ENCODE measurements at regions not wholly inside any gene's neighbourhood (a gene's known extent, or its start where the extent isn't known, plus 50 kb on each side); places are given as distances from the start of the nearest gene placed in this dataset.

DNA sequence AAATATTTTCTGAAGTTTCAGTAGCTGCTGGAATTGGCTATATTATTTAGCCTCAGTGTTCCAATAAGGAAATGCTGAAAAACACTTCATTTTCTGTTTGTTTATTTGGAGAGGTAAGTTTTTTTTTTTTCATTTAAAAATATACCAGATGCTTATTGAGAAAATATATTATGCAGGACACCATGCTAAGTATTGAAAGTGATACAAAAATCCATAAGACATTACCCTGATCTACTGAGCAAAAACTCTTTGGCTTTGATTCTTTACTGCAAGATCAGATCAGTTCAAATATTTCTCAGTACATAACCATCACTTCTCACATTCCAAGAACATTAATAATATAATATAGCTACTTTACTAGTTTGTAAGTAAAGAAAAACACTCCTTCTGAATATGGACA, 123.4 kb upstream of the PACRGL start:
- no peaks in the 10 kb centered on the region for H3K36me3 Mint-ChIP-seq (ENCODE audit: low read depth)
- H3K27ac Mint-ChIP-seq = no peak overlapping the region
- H3K4me1 Mint-ChIP-seq (ENCODE audit: low read depth) = no peaks in the 10 kb centered on the region
- no peak overlapping the region for H3K4me3 Mint-ChIP-seq
- no peaks in the 10 kb centered on the region for H3K9me3 Mint-ChIP-seq
- H3K27me3 Mint-ChIP-seq (ENCODE audit: low read depth) = no peaks in the 10 kb centered on the region

DNA sequence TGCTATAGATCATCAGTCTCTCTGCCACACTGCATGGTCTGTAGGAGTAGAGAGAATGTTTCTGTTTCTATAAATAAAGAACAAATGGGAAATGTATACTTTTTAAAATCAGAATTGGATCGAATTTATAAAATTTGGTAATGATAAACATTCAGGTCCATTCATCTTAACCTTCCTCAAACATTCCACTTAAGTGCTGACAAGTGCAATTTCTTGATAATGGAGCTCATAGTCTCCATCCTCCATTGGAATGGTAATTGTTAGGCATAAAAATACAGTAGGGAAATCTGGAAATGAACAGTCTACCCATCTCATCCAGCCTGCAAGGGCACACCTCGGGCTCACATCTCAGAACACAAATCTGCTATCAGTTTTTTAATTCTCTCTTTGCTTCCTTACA, 122.6 kb upstream of the PACRGL start:
- no peaks in the 10 kb centered on the region for H3K9me3 Mint-ChIP-seq
- no peak overlapping the region for H3K27ac Mint-ChIP-seq
- no peaks in the 10 kb centered on the region for H3K36me3 Mint-ChIP-seq (ENCODE audit: low read depth)

DNA sequence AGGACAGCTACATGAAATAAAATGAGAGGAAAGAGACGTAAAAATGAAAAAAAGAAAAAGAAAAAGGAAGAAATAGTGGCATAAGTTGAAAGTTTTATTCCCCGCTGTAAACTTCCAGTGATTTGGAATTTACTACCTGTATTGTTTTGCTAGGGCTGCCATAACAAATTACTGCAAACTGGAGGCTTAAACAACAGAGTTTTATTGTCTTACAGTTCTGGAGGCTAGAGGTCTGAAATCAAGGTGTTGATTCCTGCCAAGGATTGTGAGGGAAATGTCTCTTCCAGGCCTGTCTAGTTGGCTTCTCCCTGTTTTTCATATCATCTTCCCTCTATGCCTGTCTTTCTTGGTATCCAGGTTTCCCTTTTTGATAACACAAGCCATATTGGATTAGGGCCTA, 119.4 kb upstream of the PACRGL start:
- H3K27ac Mint-ChIP-seq = no peak overlapping the region
- no peaks in the 10 kb centered on the region for H3K36me3 Mint-ChIP-seq (ENCODE audit: low read depth)
- H3K4me1 Mint-ChIP-seq (ENCODE audit: low read depth) = no peaks in the 10 kb centered on the region
- no peak overlapping the region for H3K4me3 Mint-ChIP-seq
- H3K9me3 Mint-ChIP-seq = no peaks in the 10 kb centered on the region
- no peaks in the 10 kb centered on the region for H3K27me3 Mint-ChIP-seq (ENCODE audit: low read depth)

More for the DNA sequence above, 122.6 kb upstream of the PACRGL start:
- Mint-ChIP-seq H3K27me3 (ENCODE audit: low read depth) (no peaks in the 10 kb centered on the region), H3K4me1 (ENCODE audit: low read depth) (no peaks in the 10 kb centered on the region), H3K4me3 (no peak overlapping the region)

DNA sequence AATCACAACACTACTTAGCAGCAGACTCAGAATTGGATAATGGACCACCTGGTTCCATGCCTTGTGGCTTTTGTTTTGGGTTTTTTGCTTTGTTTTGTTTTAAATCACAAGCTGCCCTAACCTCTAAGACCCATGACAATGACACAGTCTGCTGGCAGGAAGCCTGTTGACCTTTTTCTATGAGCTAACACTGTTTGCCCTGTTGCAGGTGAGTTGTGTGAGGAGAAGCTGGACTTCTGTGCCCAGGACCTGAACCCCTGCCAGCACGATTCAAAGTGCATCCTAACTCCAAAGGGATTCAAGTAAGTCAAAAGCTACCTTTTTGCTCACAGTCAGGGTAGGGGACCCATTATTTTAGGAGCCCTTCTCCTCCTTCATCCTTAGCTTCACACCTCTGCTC, 110.8 kb upstream of the PACRGL start:
- Mint-ChIP-seq H3K27me3 (ENCODE audit: low read depth) (no peaks in the 10 kb centered on the region), H3K27ac (no peak overlapping the region), H3K9me3 (no peaks in the 10 kb centered on the region), H3K4me3 (no peak overlapping the region), H3K4me1 (ENCODE audit: low read depth) (no peaks in the 10 kb centered on the region), H3K36me3 (ENCODE audit: low read depth) (no peaks in the 10 kb centered on the region)

DNA sequence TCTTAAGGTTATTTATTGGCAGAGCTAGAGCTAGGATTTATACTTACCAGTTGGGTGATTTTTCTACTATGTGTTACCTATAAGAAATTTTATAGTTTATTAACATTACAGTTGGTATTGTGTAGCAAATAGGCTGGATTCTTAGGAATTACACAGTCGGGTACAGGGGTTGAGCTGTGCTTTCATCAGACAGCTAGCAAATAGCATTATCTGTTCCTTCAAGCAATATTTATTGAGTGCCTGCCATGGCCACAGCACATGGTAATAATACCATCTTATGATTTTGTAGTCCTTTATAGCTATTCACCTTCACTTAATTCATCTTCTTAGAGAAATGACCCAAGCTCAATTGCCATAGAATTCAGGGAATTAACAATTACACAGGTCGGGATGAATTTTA, 109.4 kb upstream of the PACRGL start:
- no peaks in the 10 kb centered on the region for H3K9me3 Mint-ChIP-seq
- H3K4me3 Mint-ChIP-seq = no peak overlapping the region
- H3K36me3 Mint-ChIP-seq (ENCODE audit: low read depth) = no peaks in the 10 kb centered on the region
- H3K4me1 Mint-ChIP-seq (ENCODE audit: low read depth) = no peaks in the 10 kb centered on the region
- no peaks in the 10 kb centered on the region for H3K27me3 Mint-ChIP-seq (ENCODE audit: low read depth)
- H3K27ac Mint-ChIP-seq = no peak overlapping the region

DNA sequence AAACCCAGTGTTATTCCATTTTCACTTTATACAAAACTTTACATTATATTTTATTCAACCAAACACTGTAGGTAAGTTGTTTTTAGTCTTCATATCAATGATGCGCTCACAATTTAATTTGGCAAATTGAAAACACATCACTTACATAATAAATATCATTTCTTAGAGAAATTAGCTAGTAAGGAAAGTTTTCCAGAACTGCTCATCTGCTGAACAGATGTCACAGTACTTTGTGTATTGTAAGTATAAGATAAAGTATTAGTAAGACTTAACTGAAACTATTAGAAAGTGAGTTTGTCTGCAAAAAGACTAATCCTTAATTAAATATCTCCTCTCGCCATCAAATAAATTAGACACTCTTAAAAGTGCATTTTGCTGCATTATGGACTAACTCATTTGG, 108.7 kb upstream of the PACRGL start:
- Mint-ChIP-seq H3K36me3 (ENCODE audit: low read depth) (no peaks in the 10 kb centered on the region), H3K4me1 (ENCODE audit: low read depth) (no peaks in the 10 kb centered on the region), H3K27ac (no peak overlapping the region), H3K9me3 (no peaks in the 10 kb centered on the region), H3K4me3 (no peak overlapping the region), H3K27me3 (ENCODE audit: low read depth) (no peaks in the 10 kb centered on the region)

DNA sequence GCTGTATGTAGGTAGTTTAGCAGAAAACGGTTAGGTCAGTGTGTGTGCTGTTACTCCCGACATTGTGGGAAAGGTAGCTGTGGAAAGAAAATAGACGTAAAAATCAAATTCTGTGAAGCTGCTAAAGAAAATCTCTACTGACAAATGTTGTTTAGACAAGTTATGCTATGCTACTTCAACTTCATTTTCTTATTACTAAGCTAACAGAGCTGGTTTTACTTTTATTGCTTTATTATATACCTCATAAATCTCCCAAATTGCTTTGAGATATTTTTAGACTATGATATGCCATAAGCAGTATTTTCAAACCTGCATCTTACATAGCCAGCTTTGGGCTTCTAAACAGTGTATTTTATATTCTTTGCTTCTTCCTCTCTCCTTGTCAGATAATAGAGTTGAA, 108.2 kb upstream of the PACRGL start:
- no peaks in the 10 kb centered on the region for H3K36me3 Mint-ChIP-seq (ENCODE audit: low read depth)
- H3K27me3 Mint-ChIP-seq (ENCODE audit: low read depth) = no peaks in the 10 kb centered on the region
- H3K4me1 Mint-ChIP-seq (ENCODE audit: low read depth) = no peaks in the 10 kb centered on the region
- no peaks in the 10 kb centered on the region for H3K9me3 Mint-ChIP-seq
- no peak overlapping the region for H3K4me3 Mint-ChIP-seq
- H3K27ac Mint-ChIP-seq = no peak overlapping the region

DNA sequence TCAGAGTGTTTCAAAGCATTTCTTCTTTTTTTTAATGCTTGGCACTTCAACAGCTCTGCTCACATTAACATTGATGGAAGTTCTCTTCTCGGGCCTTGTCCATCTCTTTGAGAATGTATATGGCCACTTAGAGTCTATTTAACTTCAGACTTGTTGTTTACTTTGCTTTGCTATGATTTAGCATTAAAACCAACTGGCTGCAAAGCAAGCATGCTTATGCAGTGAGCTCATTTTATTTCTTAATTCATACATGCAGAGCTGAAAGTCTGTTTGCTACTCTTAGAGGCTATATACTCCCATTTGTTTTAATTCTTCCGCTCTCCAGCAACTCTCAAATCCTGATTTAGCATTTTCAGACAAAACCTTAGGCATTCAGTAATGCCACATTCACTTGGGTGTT, 107.6 kb upstream of the PACRGL start:
- H3K27ac Mint-ChIP-seq = no peak overlapping the region
- H3K36me3 Mint-ChIP-seq (ENCODE audit: low read depth) = no peaks in the 10 kb centered on the region
- no peaks in the 10 kb centered on the region for H3K9me3 Mint-ChIP-seq
- H3K27me3 Mint-ChIP-seq (ENCODE audit: low read depth) = no peaks in the 10 kb centered on the region
- no peak overlapping the region for H3K4me3 Mint-ChIP-seq
- no peaks in the 10 kb centered on the region for H3K4me1 Mint-ChIP-seq (ENCODE audit: low read depth)

DNA sequence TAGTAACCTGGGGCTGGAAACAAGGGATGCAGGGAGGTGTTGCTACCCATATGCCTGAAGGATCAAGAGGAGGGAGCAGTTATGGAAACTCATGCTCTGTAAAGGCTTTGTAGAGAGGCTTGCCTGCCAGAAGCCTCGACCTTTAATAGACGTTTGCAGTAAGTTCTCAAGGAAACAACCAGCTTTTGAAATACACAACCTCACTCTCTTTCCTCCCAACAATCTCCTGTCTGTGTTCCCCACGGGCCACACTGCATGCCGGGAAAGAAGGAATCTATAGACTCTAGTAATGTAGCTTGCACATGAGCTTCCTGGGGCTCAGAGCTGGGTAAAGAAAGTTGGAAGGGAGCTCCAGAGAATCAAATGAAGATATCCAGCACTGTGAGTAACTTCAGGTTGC, 101.6 kb upstream of the PACRGL start:
- H3K36me3 Mint-ChIP-seq (ENCODE audit: low read depth) = no peaks in the 10 kb centered on the region
- no peaks in the 10 kb centered on the region for H3K4me1 Mint-ChIP-seq (ENCODE audit: low read depth)
- no peak overlapping the region for H3K4me3 Mint-ChIP-seq
- H3K27ac Mint-ChIP-seq = no peak overlapping the region
- no peaks in the 10 kb centered on the region for H3K27me3 Mint-ChIP-seq (ENCODE audit: low read depth)
- no peaks in the 10 kb centered on the region for H3K9me3 Mint-ChIP-seq

DNA sequence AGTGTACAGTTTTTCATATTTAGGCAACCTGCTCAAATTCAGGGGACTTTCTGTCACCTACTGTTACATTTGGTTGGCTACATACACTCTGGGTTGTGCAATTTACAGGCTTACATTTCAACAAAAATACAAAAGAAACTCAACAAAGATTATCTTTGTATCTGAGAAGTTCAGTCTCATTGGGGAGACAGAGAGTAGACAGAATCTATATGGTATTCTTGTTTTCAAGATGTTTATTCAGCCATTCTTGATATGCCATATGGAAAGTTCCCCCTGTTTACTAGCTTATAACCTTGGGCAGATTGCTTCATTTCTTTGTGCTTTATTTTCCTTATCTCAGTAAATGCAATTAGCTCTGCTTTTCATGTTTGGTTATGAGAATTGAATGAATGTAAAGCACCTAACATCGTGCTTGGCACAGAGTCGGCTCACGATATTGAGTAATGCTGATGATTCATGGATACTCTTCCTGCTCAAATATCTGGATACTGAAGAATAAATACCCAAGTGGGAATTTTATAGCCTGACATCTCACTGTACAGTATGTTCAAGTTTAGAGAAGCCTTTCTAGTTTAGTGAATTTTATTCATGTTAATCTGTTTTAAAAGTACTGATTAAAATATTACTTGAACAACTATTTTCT, 96.5 kb upstream of the PACRGL start:
- Mint-ChIP-seq H3K27ac (no peak overlapping the region), H3K9me3 (no peaks in the 10 kb centered on the region), H3K27me3 (ENCODE audit: low read depth) (no peaks in the 10 kb centered on the region), H3K4me1 (ENCODE audit: low read depth) (no peaks in the 10 kb centered on the region), H3K36me3 (ENCODE audit: low read depth) (no peaks in the 10 kb centered on the region), H3K4me3 (no peak overlapping the region)

DNA sequence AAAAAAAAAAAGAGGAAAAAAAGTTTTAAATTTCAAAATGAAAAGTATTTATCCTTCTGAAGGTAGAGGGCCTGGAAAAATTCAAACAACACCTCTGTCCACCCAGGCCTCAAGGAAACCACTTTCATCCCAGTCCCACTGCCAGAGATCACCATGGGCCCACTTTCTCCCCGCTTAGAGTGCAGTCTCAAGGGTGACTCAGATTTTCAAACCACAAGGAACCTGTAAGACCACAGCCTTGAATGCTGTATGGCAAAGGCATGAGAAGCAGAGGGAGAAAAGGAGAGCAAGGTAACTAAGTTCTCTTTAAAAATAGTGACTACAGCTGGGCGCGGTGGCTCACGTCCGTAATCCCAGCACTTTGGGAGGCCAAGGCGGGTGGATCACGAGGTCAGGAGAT, 87.9 kb upstream of the PACRGL start:
- no peak overlapping the region for H3K27ac Mint-ChIP-seq
- H3K4me3 Mint-ChIP-seq = no peak overlapping the region
- no peaks in the 10 kb centered on the region for H3K27me3 Mint-ChIP-seq (ENCODE audit: low read depth)

DNA sequence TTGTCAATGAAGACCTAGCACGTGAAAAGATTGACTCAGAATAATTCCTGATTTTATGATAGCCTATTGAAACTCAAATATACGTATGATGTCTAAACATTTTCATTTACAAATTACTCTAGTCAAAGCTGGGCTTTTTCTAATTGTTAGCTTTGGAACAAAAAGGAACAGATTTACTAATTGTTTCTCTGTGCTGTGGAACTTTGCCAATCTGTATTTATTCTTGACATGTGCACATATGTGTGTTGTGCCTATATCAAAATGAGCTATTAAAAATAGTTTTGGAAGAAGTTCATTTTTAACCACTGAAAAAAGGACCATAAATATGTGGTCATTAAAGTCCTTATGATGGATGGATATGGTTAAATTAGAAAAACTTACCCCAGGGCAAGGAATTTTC, 85.4 kb upstream of the PACRGL start:
- Mint-ChIP-seq H3K4me3 (no peak overlapping the region), H3K27me3 (ENCODE audit: low read depth) (peaks cover 6% of the 10 kb centered on the region), H3K4me1 (ENCODE audit: low read depth) (no peaks in the 10 kb centered on the region), H3K36me3 (ENCODE audit: low read depth) (no peaks in the 10 kb centered on the region), H3K27ac (no peak overlapping the region), H3K9me3 (no peaks in the 10 kb centered on the region)

More for the DNA sequence above, 87.9 kb upstream of the PACRGL start:
- Mint-ChIP-seq H3K4me1 (ENCODE audit: low read depth) (no peaks in the 10 kb centered on the region), H3K9me3 (no peaks in the 10 kb centered on the region), H3K36me3 (ENCODE audit: low read depth) (no peaks in the 10 kb centered on the region)

DNA sequence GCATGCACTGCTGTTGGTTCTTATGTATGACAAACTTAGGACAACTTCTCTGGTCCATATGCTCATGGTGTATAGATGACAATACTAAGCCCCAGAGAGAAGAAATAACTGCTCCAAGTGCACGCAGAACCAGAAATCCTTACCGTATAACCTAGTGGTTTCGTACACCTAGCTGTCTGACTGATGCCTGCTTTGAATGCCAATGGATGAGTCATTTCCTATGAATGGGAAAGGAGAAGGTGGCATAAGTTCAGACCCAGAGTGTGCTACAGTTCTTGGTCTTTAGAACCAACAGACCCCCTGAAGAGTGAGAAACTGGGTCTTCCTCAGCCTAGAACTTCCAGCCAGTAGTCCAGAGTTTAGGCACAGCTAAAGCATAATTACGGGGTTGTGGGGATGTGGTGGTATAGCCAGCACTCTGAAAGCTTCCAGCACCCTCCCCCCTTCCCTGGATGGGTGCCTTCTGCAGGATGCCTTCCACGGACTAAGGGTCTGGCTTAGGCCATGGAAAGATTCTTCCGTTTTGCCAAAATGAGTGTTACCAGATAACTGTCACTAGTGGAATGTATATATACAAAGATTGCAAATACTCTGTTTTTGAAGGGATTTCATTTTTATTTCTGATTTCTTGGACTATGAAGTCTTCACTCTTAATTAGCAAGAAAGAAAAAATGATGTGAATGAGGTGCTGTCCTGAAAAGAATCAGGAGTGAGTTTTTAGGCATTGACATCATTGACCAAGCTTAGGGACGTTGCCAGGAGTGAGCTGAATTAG, 84.6 kb upstream of the PACRGL start:
- no peak overlapping the region for H3K27ac Mint-ChIP-seq
- H3K27me3 Mint-ChIP-seq (ENCODE audit: low read depth) = peaks cover 6% of the 10 kb centered on the region
- no peak overlapping the region for H3K4me3 Mint-ChIP-seq
- no peaks in the 10 kb centered on the region for H3K9me3 Mint-ChIP-seq
- H3K4me1 Mint-ChIP-seq (ENCODE audit: low read depth) = no peaks in the 10 kb centered on the region
- no peaks in the 10 kb centered on the region for H3K36me3 Mint-ChIP-seq (ENCODE audit: low read depth)

DNA sequence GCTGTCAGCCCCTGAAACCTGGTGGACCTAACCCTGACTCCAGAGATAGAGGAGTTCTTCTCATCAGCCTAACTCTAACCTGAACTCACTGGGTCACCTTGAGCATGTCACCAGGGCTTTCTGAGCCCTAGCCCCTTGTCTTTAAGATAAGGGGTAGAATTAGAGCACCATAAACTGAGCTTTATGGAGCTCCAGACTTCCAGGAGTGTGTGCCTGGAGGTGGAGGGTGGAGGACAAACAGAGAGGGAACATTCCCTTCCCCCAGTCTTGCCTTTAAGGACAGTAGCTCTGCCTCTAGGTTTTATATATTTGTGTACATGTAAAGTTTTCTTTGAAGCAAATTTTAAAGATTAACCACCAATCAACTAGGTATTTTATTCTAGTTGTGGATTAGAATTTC, 83.9 kb upstream of the PACRGL start:
- H3K9me3 Mint-ChIP-seq = no peaks in the 10 kb centered on the region
- H3K4me3 Mint-ChIP-seq = no peak overlapping the region
- no peak overlapping the region for H3K27ac Mint-ChIP-seq
- no peaks in the 10 kb centered on the region for H3K36me3 Mint-ChIP-seq (ENCODE audit: low read depth)
- H3K4me1 Mint-ChIP-seq (ENCODE audit: low read depth) = no peaks in the 10 kb centered on the region
- peaks cover 6% of the 10 kb centered on the region for H3K27me3 Mint-ChIP-seq (ENCODE audit: low read depth)

DNA sequence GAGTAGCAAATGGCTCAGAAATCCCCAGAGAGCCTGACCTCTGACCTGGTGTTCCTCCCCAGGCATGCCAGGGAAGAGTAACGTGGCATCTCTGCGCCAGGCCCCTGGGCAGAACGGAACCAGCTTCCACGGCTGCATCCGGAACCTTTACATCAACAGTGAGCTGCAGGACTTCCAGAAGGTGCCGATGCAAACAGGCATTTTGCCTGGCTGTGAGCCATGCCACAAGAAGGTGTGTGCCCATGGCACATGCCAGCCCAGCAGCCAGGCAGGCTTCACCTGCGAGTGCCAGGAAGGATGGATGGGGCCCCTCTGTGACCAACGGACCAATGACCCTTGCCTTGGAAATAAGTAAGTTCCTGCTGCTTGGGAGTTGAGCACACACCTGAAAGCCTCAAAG, 83.4 kb upstream of the PACRGL start:
- no peak overlapping the region for H3K4me3 Mint-ChIP-seq
- no peaks in the 10 kb centered on the region for H3K36me3 Mint-ChIP-seq (ENCODE audit: low read depth)
- no peak overlapping the region for H3K27ac Mint-ChIP-seq
- no peaks in the 10 kb centered on the region for H3K9me3 Mint-ChIP-seq
- H3K4me1 Mint-ChIP-seq (ENCODE audit: low read depth) = no peaks in the 10 kb centered on the region
- peaks cover 6% of the 10 kb centered on the region for H3K27me3 Mint-ChIP-seq (ENCODE audit: low read depth)
